Lower leg skin (tissue), 3 donors: ENCODE measurements at regions not wholly inside any gene's neighbourhood (a gene's known extent, or its start where the extent isn't known, plus 50 kb on each side); places are given as distances from the start of the nearest gene placed in this dataset.

Source experiments
- POLR2A ChIP-seq, 2 donors: fragments of 450-650 bp; IDR thresholded peaks; one replicate each; pipeline ENCODE4 v1.6.1; 2016 to 2017; ENCODE audit warnings: antibody characterized with exemption in 2 of 2, mild to moderate bottlenecking in 1 of 2, moderate library complexity in 1 of 2
- TF ChIP-seq, protein P1 (sequence below), 3 donors: fragments of 450-650 bp; IDR thresholded peaks; one replicate each; pipeline ENCODE4 v1.5.1; 2016; ENCODE audit warnings: antibody characterized with exemption in 3 of 3, mild to moderate bottlenecking in 3 of 3, moderate library complexity in 2 of 3

DNA sequence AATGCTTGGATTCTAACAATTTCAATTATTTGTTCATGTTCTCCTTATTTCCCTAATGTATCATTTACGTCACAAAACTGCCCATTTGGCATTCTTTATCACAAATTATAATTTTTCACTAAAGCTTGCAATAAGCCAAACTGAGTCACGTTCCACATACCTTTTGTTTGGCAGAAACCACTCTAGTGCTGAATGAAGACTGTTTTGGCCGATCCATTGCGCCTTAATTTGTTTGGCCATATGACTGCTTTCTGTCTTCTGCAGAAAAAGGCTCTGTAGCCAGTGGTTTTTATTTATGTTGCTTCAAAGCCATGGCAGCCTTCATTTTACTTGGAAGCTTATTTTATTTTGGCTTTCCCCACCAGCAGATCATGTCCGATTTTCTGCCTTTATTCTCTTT is 184.4 kb upstream of the HAND2 start:
- no peak for TF ChIP-seq POLR2A (IDR thresholded peaks at IDR 0.05)
- TF ChIP-seq, protein P1, sequence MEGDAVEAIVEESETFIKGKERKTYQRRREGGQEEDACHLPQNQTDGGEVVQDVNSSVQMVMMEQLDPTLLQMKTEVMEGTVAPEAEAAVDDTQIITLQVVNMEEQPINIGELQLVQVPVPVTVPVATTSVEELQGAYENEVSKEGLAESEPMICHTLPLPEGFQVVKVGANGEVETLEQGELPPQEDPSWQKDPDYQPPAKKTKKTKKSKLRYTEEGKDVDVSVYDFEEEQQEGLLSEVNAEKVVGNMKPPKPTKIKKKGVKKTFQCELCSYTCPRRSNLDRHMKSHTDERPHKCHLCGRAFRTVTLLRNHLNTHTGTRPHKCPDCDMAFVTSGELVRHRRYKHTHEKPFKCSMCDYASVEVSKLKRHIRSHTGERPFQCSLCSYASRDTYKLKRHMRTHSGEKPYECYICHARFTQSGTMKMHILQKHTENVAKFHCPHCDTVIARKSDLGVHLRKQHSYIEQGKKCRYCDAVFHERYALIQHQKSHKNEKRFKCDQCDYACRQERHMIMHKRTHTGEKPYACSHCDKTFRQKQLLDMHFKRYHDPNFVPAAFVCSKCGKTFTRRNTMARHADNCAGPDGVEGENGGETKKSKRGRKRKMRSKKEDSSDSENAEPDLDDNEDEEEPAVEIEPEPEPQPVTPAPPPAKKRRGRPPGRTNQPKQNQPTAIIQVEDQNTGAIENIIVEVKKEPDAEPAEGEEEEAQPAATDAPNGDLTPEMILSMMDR (IDR thresholded peaks at IDR 0.05): no peak
